HT-29 (cell line): ENCODE measurements at regions not wholly inside any gene's neighbourhood (a gene's known extent, or its start where the extent isn't known, plus 50 kb on each side); places are given as distances from the start of the nearest gene placed in this dataset.

Experiments
- DNase-seq: peaks from one replicate; pipeline ENCODE4 v3.0.0-alpha.2; 2015; ENCODE audit warnings: low spot score

GRCh38 chr13:47621931-47622330 is 379.1 kb downstream of the SUCLA2 start:
- peak; percentile 37 for DNase-seq

- no peak for DNase-seq
Measured at GRCh38 chr13:47611664-47612288, 389.3 kb downstream of the SUCLA2 start.

- no peak for DNase-seq
Measured at GRCh38 chr13:47610687-47611086, 390.4 kb downstream of the SUCLA2 start.

- no peak for DNase-seq
Measured at GRCh38 chr13:47603365-47603764, 397.7 kb downstream of the SUCLA2 start.

GRCh38 chr13:47598340-47598911 is 402.6 kb downstream of the SUCLA2 start:
- DNase-seq, result peak; percentile 51

GRCh38 chr13:47594833-47595232 is 406.2 kb downstream of the SUCLA2 start:
- peak; percentile 46 for DNase-seq

- DNase-seq, result no peak
Measured at GRCh38 chr13:47592256-47592655, 408.8 kb downstream of the SUCLA2 start.

- DNase-seq, result no peak
Measured at GRCh38 chr13:47588676-47589075, 412.4 kb downstream of the SUCLA2 start.

GRCh38 chr13:47572375-47572774 is 428.7 kb downstream of the SUCLA2 start:
- no peak for DNase-seq

- DNase-seq, result peak; percentile 39
Measured at GRCh38 chr13:47564041-47564440, 437.0 kb downstream of the SUCLA2 start.

- DNase-seq, result no peak
Measured at GRCh38 chr13:47556703-47557102, 444.4 kb downstream of the SUCLA2 start.

- DNase-seq, result no peak
Measured at GRCh38 chr13:47555235-47555634, 445.8 kb downstream of the SUCLA2 start.

GRCh38 chr13:47553329-47553977 is 447.6 kb downstream of the SUCLA2 start:
- DNase-seq, result no peak

- peak; percentile 14 for DNase-seq
Measured at GRCh38 chr13:47549219-47549752, 451.8 kb downstream of the SUCLA2 start.

GRCh38 chr13:47548294-47548840 is 452.7 kb downstream of the SUCLA2 start:
- no peak for DNase-seq

GRCh38 chr13:47546391-47547225 is 454.5 kb downstream of the SUCLA2 start:
- DNase-seq, result no peak

- DNase-seq, result no peak
Measured at GRCh38 chr13:47545201-47546024, 455.7 kb downstream of the SUCLA2 start.

- DNase-seq, result no peak
Measured at GRCh38 chr13:47539317-47539716, 461.8 kb downstream of the SUCLA2 start.

- no peak for DNase-seq
Measured at GRCh38 chr13:47523771-47524170, 477.3 kb downstream of the SUCLA2 start.

- no peak for DNase-seq
Measured at GRCh38 chr13:47521890-47522487, 479.1 kb downstream of the SUCLA2 start.
